GM21367 (cell line): ENCODE measurements at regions not wholly inside any gene's neighbourhood (a gene's known extent, or its start where the extent isn't known, plus 50 kb on each side); places are given as distances from the start of the nearest gene placed in this dataset.
"Not testable (repeated sequence)": the region's sequence is repeated elsewhere in the genome, so short reads cannot be mapped to it uniquely, and the experiment has no call there.

Experiments used
- ATAC-seq: cut with Tn5 transposase; IDR thresholded peaks from one replicate; pipeline ENCODE4 v1.9.1; 2021; ENCODE audit not compliant: unreplicated experiment

GRCh38 chr20:4320291-4320690 lies 71.2 kb upstream of the ADRA1D start:
- no peak for ATAC-seq

GRCh38 chr20:4318891-4319290 lies 69.8 kb upstream of the ADRA1D start:
- no peak for ATAC-seq

GRCh38 chr20:4310616-4311015 lies 61.5 kb upstream of the ADRA1D start:
- ATAC-seq: not testable (repeated sequence)

- no peak for ATAC-seq
Measured at GRCh38 chr20:4306206-4306605, 57.1 kb upstream of the ADRA1D start.

- ATAC-seq: no peak
Measured at GRCh38 chr20:4305091-4305490, 56.0 kb upstream of the ADRA1D start.

- no peak for ATAC-seq
Measured at GRCh38 chr20:4304601-4305000, 55.5 kb upstream of the ADRA1D start.

- ATAC-seq: no peak
Measured at GRCh38 chr20:4303136-4303535, 54.0 kb upstream of the ADRA1D start.

- no peak for ATAC-seq
Measured at GRCh38 chr20:4300921-4301320, 51.8 kb upstream of the ADRA1D start.

- ATAC-seq: no peak
Measured at GRCh38 chr20:4300401-4300800, 51.3 kb upstream of the ADRA1D start.

GRCh38 chr20:4299773-4300172 lies 50.7 kb upstream of the ADRA1D start:
- ATAC-seq: no peak

GRCh38 chr20:4299216-4299615 lies 50.1 kb upstream of the ADRA1D start:
- no peak for ATAC-seq
